Activated naive CD4-positive, alpha-beta T cell treated with anti-CD3 and anti-CD28 coated beads for 36 hours (primary cell): ENCODE measurements at regions not wholly inside any gene's neighbourhood (a gene's known extent, or its start where the extent isn't known, plus 50 kb on each side); places are given as distances from the start of the nearest gene placed in this dataset.
"Not testable (repeated sequence)": the region's sequence is repeated elsewhere in the genome, so short reads cannot be mapped to it uniquely, and the experiment has no call there.

ENCODE experiments used
- CTCF ChIA-PET: fragments of 350-600 bp; sonication (Branson Sonifier 250); formaldehyde crosslinking; loops from one replicate; lab custom pipeline; 2021; ENCODE audit warnings: antibody characterized with exemption; lab: Charles Lee
- DNase-seq: peaks from one replicate; pipeline ENCODE4 v3.0.0-alpha.2; 2020
- H3K27ac Mint-ChIP-seq: one replicate; pipeline ENCODE4 v1.8.0; 2021; ENCODE audit warnings: mild to moderate bottlenecking, mixed read lengths
- H3K27me3 Mint-ChIP-seq: one replicate; pipeline ENCODE4 v1.8.0; 2021; ENCODE audit warnings: low read depth, mixed read lengths
- H3K36me3 Mint-ChIP-seq: one replicate; pipeline ENCODE4 v1.8.0; 2021; ENCODE audit warnings: low read depth, mixed read lengths
- H3K4me1 Mint-ChIP-seq: one replicate; pipeline ENCODE4 v1.8.0; 2021; ENCODE audit warnings: low read depth, mixed read lengths
- H3K4me3 Mint-ChIP-seq: one replicate; pipeline ENCODE4 v1.8.0; 2021; ENCODE audit warnings: mild to moderate bottlenecking, moderate library complexity, mixed read lengths
- H3K9me3 Mint-ChIP-seq: one replicate; pipeline ENCODE4 v1.8.0; 2021; ENCODE audit warnings: mixed read lengths
- intact Hi-C: fragments of 100-400 bp; cut with micrococcal nuclease; formaldehyde crosslinking; loops from one replicate; pipeline ENCODE4 v1.15.1; 2023

DNA sequence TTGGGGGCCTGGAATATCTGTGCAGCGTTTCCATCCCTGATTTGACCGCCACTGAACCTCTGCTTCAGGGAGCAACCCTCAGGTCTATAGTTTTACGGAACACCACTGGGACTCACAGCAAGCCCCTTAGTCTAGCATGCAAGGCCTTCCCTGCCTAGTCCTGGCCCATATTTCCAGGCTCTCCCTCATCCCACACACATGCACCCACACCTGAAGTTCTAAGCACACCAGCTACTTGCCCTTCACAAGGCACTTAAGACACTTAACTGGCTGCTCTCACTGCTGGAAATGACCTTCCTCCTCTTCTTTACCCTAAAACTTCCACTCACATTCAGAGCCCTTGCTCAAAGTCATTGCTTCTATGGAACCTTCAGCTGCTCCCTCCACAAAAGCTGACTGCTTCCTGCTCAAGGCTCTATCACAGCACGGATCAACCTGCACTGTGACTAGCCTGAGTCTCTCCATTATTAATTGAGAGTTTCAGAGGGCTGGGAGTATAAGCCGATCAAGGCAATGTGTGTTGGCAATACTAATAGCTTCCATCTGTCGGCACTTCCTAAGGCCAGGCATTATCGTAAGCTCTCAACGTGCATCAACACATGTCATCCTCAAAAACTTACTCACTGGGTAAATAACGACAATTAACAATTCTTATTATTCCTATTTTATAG is 84.3 kb downstream of the RRAGC start:
- H3K4me3 Mint-ChIP-seq = no peak overlapping the region
- CTCF ChIA-PET = interaction anchor here (1.0 kb wide), 1 partner anchor 60 kb away, joined by 3 read pairs; no protein-coding TSS in a partner anchor
- DNase-seq = no peak
- no peaks in the 10 kb centered on the region for H3K36me3 Mint-ChIP-seq
- no peak overlapping the region for H3K27ac Mint-ChIP-seq
- H3K27me3 Mint-ChIP-seq = peaks cover 3% of the 10 kb centered on the region
- H3K9me3 Mint-ChIP-seq = no peaks in the 10 kb centered on the region
- intact Hi-C loops = no loop called here
- H3K4me1 Mint-ChIP-seq = no peaks in the 10 kb centered on the region

DNA sequence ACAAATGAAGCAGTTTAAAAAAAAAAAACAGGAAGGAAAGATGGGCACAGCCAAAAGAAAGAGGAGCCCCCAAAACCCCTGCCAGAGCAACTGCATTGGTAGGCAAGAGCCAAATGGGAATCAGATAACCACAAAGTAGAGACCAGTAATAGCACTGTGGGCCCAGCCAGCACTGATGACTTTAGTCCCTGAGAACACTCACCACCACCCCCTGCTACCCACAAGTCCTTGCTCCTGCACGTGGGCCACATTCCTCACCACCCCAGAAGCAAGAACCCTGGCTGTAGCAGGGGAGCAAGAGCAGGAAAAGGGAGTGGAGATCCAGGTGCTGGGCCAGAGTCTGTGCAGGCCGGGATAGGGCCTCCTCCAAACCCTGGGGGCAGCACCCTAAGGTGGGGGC is 86.1 kb downstream of the RRAGC start:
- H3K4me3 Mint-ChIP-seq = no peak overlapping the region
- H3K4me1 Mint-ChIP-seq = no peaks in the 10 kb centered on the region
- CTCF ChIA-PET = no interaction called here
- peaks cover 3% of the 10 kb centered on the region for H3K27me3 Mint-ChIP-seq
- no peak overlapping the region for H3K27ac Mint-ChIP-seq
- no peak for DNase-seq
- H3K36me3 Mint-ChIP-seq = no peaks in the 10 kb centered on the region
- no peaks in the 10 kb centered on the region for H3K9me3 Mint-ChIP-seq
- intact Hi-C loops = no loop called here

DNA sequence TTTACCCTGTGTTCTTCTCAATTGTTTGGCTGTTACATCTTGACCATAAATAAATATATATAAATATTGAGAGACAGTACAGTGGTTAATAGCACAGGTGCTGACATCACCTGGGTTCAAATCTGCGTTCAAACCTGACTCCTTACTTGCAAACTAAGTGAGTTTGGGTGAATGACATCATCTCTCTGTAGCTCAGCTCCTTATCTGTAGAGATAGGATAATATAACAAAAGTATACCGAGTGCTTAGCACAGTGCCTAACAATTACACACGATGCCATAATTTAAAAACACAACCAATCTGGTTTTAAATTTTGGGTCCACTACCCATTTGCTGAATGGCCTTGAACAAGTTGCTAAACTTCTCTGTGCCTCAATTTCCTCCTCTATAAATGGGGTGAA is 86.6 kb downstream of the RRAGC start:
- Mint-ChIP-seq H3K4me1 (no peaks in the 10 kb centered on the region), H3K4me3 (no peak overlapping the region), H3K27me3 (peaks cover 7% of the 10 kb centered on the region), H3K36me3 (no peaks in the 10 kb centered on the region), H3K9me3 (no peaks in the 10 kb centered on the region), H3K27ac (no peak overlapping the region)
- DNase-seq = no peak
- intact Hi-C loops = no loop called here
- CTCF ChIA-PET = no interaction called here

DNA sequence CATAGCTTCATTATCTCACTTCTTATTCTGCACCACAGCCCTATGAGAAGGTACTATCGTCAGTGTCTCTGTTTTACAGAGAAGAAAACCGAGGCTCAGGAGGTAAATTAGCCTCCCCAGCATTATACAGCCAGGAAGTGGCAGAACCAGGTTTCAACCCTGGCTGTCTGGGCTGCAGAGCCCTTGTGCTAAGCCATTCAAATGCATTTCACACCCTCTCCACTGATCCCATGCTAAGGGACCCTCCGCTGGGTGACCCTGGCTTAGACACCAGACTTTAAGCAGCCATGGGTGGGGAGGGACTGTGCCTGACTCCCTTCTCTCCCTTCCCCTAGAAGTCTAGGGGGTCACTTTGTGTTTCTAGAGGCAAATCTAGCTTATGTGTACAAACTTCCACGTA is 87.5 kb downstream of the RRAGC start:
- DNase-seq = no peak
- H3K4me1 Mint-ChIP-seq = no peaks in the 10 kb centered on the region
- no peaks in the 10 kb centered on the region for H3K36me3 Mint-ChIP-seq
- CTCF ChIA-PET = no interaction called here
- intact Hi-C loops = no loop called here
- no peak overlapping the region for H3K27ac Mint-ChIP-seq
- no peak overlapping the region for H3K4me3 Mint-ChIP-seq
- H3K27me3 Mint-ChIP-seq = peaks cover 8% of the 10 kb centered on the region
- H3K9me3 Mint-ChIP-seq = no peaks in the 10 kb centered on the region

DNA sequence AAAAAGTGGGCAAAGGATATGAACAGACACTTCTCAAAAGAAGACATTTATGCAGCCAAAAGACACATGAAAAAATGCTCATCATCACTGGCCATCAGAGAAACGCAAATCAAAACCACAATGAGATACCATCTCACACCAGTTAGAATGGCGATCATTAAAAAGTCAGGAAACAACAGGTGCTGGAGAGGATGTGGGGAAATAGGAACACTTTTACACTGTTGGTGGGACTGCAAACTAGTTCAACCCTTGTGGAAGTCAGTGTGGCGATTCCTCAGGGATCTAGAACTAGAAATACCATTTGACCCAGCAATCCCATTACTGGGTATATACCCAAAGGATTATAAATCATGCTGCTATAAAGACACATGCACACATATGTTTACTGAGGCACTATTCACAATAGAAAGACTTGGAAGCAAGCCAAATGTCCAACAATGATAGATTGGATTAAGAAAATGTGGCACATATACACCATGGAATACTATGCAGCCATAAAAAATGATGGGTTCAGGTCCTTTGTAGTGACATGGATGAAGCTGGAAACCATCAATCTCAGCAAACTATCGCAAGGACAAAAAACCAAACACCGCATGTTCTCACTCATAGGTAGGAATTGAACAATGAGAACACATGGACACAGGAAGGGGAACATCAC is 88.9 kb downstream of the RRAGC start:
- H3K36me3 Mint-ChIP-seq, H3K4me1 Mint-ChIP-seq, CTCF ChIA-PET, H3K27ac Mint-ChIP-seq, H3K9me3 Mint-ChIP-seq, intact Hi-C loops, DNase-seq, H3K4me3 Mint-ChIP-seq: not testable (repeated sequence)
- H3K27me3 Mint-ChIP-seq = peaks cover 14% of the 10 kb centered on the region

DNA sequence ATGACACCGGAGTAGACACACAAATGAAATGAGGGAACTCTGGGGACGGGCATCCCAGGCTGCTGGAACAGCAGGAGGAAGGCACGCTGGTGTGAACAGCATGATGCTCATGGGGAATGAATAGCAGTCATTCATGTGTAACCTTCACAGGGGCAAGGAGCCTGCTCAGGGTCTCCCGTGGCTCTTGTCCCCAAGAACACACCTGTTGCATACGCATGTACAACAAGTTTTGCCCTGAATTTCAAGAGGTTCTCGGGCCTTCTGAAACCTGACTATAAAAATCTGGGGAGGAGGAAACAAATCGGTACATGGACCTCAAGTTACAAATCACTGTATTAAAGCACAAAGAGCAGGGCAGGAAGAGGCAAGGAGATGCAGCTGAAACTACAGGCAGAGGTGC is 93.4 kb downstream of the RRAGC start:
- H3K36me3 Mint-ChIP-seq = no peaks in the 10 kb centered on the region

DNA sequence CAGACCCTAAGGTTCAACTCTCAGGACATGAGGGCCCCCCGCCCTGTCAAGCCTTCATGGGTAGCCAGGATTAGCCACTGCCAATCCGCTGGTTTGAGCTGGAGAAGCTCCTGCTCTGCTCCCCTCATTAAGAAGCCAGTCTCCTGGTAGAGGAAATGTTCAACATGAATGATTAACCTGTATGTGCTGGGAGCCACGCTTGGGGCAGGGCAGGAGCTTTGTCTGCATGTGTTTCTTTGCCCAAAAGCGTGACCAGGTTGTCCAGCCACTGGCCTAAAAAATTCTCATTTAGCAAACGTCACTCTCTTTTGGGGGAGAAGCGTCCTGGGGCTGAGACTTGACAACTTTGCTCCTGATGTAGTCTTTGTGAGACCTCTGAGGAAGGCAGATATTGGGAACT is 96.5 kb downstream of the RRAGC start:
- Mint-ChIP-seq H3K4me3 (no peak overlapping the region), H3K27ac (no peak overlapping the region), H3K36me3 (no peaks in the 10 kb centered on the region), H3K4me1 (no peaks in the 10 kb centered on the region), H3K27me3 (peaks cover 11% of the 10 kb centered on the region), H3K9me3 (no peaks in the 10 kb centered on the region)
- CTCF ChIA-PET = no interaction called here
- intact Hi-C loops = no loop called here
- DNase-seq = no peak

More for the DNA sequence above, 93.4 kb downstream of the RRAGC start:
- DNase-seq = no peak
- H3K4me1 Mint-ChIP-seq = no peaks in the 10 kb centered on the region
- H3K9me3 Mint-ChIP-seq = no peaks in the 10 kb centered on the region
- H3K27ac Mint-ChIP-seq = no peak overlapping the region
- intact Hi-C loops = no loop called here
- H3K27me3 Mint-ChIP-seq = peaks cover 13% of the 10 kb centered on the region
- CTCF ChIA-PET = no interaction called here
- no peak overlapping the region for H3K4me3 Mint-ChIP-seq

DNA sequence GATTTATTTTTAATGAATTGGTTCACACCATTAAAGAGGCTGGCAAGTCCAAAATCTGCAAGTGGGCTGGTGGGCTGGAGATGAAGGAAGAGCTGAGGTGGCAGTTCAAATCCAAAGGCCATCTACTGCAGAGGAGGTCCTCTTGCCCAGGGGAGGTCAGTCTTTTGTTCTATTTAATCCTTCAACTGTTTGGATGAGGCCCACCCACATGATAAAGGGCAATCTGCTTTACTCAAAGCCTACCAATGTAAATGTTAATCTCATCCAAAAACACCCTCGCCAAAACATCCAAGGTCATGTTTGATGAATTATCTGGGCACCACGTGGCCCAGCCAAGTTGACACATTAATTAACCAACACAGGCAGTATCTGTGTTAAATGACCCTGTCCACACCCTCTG is 99.0 kb downstream of the RRAGC start:
- Mint-ChIP-seq H3K27me3 (peaks cover 5% of the 10 kb centered on the region), H3K9me3 (no peaks in the 10 kb centered on the region), H3K4me3 (no peak overlapping the region), H3K36me3 (no peaks in the 10 kb centered on the region), H3K4me1 (no peaks in the 10 kb centered on the region), H3K27ac (no peak overlapping the region)
- intact Hi-C loops = no loop called here
- CTCF ChIA-PET = no interaction called here
- no peak for DNase-seq

DNA sequence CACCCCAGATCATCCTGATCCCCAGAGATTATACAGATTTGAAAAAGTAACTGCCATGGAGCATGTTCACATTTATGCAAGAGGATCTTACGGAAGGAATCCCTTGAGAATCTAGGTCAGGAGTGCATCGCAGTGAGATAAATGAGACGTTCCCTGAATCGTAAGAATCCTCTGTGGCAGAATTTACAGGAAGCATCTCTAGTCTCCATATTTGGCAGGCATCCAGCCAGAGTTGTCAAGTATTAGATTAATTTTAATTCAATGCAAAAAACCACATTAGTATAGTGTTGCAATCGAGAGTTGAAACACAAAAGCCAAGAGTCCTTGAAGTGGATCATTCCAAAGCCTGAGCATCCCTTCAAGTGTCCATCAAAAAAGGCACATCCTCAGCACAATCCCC is 100.8 kb downstream of the RRAGC start:
- Mint-ChIP-seq H3K27me3 (peaks cover 7% of the 10 kb centered on the region), H3K4me3 (no peak overlapping the region), H3K4me1 (no peaks in the 10 kb centered on the region), H3K36me3 (no peaks in the 10 kb centered on the region), H3K9me3 (no peaks in the 10 kb centered on the region), H3K27ac (no peak overlapping the region)
- no peak for DNase-seq
- intact Hi-C loops = no loop called here
- CTCF ChIA-PET = no interaction called here

DNA sequence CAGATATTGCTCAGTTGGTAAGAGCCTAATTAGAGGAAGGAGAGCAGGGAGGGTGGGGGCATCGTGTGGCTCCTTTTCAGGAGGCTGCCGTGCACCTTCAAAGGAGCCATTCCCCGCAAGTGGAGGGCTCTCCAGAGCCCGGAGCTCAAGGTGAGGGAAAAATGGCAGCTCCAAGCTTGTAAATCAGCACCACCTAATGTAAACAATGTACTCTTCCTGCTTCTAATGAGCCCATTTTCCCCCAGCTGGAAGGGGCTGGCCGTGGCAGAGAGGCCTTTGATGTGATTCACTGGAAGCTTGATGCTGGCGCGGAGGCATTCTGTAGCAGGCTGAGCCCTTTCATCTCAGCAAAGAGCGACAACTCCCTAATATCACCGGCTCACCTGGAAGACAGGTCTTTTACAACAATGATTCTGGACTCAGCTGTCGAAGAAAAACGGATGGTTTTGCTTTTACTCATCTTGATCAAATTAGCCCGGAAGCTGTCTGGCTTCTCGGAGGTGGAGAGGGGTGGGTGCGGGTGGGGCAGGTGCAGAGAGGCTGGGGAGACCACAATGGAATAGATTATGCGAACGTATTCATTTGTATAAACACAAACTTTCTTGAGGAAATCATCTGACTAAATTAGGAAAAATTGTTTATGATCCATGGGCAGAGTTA is 112.5 kb downstream of the RRAGC start:
- peaks cover 7% of the 10 kb centered on the region for H3K27me3 Mint-ChIP-seq
- no peak overlapping the region for H3K4me3 Mint-ChIP-seq
- H3K27ac Mint-ChIP-seq = no peak overlapping the region
- no peak for DNase-seq
- intact Hi-C loops = no loop called here
- no peaks in the 10 kb centered on the region for H3K36me3 Mint-ChIP-seq
- CTCF ChIA-PET = no interaction called here
- no peaks in the 10 kb centered on the region for H3K9me3 Mint-ChIP-seq
- H3K4me1 Mint-ChIP-seq = peaks cover 7% of the 10 kb centered on the region

DNA sequence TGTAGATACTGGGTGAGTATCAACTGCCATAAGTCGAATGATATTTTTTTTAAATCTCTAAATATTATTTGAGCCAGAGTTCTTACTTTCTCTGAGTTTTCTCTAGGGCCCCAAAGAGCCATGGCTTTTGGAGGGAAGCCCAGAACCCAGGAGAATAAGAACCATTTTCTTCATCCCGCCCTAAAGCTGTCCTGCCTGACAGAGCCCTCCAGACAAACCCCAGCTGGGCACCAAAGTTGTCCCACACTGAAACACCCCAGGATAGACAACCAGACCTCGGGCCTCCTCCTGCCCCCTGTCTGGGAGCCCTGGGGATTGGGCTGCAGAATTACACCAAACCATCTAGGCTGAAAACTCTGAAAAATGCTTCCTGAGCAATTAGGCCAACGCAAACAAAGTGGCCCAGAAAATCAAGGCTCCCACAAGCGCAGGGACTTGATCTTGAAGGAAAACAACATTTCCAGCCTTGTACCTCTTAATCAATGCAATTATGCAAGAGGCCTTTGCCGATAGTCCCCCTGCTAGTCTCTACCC is 113.1 kb downstream of the RRAGC start:
- no peaks in the 10 kb centered on the region for H3K9me3 Mint-ChIP-seq
- no peaks in the 10 kb centered on the region for H3K36me3 Mint-ChIP-seq
- CTCF ChIA-PET = no interaction called here

DNA sequence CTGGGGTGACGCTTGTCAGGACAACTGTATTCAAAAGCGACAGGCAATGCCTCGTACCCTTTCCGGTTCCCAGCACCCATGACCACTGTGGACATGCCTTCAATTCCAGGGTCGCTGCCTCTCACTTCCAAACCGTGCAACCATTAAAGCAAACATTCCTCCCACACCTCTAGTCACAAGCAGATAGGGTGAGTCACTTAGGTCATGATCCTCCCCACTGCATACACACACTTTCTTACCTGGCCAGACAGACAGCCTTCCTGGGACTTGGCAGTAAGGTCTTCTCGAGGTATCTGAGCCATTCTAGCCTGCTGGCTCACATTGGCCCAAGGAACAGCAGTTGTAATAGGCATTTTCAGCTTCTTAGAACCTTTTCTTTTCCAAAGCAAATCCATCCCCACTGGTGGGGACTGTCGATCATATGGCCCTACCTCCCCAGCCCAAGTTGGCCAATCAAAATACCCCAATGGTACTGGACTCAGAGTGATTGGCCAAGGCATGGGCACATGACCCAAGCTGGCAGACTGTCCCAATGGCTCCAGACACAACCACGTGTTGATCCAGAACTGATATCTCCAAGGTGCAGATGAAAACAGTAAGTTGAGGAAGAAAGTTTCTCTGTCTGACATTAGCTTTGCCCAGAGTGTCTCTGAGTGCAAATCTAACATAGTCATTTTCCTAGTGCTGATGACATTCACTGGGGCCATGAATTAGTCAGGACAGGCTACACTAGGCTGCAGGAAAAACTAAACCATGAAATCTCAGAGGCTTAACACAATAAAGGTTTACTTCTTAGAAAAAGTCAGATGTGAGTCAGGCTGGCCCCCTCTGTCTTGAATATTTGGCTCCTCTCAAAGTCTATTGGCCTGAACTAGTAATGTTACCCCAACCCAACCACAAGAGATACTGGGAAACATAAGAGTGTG is 113.8 kb downstream of the RRAGC start:
- peaks cover 7% of the 10 kb centered on the region for H3K4me1 Mint-ChIP-seq
- DNase-seq = no peak
- peaks cover 6% of the 10 kb centered on the region for H3K27me3 Mint-ChIP-seq
- CTCF ChIA-PET = no interaction called here
- H3K9me3 Mint-ChIP-seq = no peaks in the 10 kb centered on the region
- intact Hi-C loops = no loop called here
- no peak overlapping the region for H3K4me3 Mint-ChIP-seq
- H3K27ac Mint-ChIP-seq = no peak overlapping the region
- no peaks in the 10 kb centered on the region for H3K36me3 Mint-ChIP-seq

More for the DNA sequence above, 113.1 kb downstream of the RRAGC start:
- H3K4me1 Mint-ChIP-seq = peaks cover 7% of the 10 kb centered on the region
- no peak for DNase-seq
- no peak overlapping the region for H3K27ac Mint-ChIP-seq
- peaks cover 7% of the 10 kb centered on the region for H3K27me3 Mint-ChIP-seq
- intact Hi-C loops = no loop called here
- H3K4me3 Mint-ChIP-seq = no peak overlapping the region
